MCF 10A (cell line): ENCODE measurements at regions not wholly inside any gene's neighbourhood (a gene's known extent, or its start where the extent isn't known, plus 50 kb on each side); places are given as distances from the start of the nearest gene placed in this dataset.

Source experiments
- BruUV-seq: library from RNA; stranded (reverse); fragments of 400-500 nt; replicated peaks from 2 replicates; lab custom pipeline; 2021; lab: Mats Ljungman, UMichigan
- CTCF ChIA-PET: fragments of 300-600 bp; sonication (Branson Sonifier 250); formaldehyde crosslinking; extraction: SDS; loops from one replicate; lab custom pipeline; 2021; ENCODE audit warnings: antibody characterized with exemption, inconsistent platforms; lab: Yijun Ruan, JAX
- POLR2A ChIA-PET: fragments of 300-600, 350-650 bp; sonication (Branson Sonifier 250); formaldehyde crosslinking; extraction: SDS; loops from one replicate; lab custom pipeline; 2020; ENCODE audit warnings: antibody characterized with exemption, inconsistent platforms; lab: Yijun Ruan, JAX
- DNase-seq: peaks from one replicate; pipeline ENCODE4 v3.0.0-alpha.2; 2018; ENCODE audit not compliant: unreplicated experiment
- H3K27ac Mint-ChIP-seq: one replicate; pipeline ENCODE4 v1.8.0; 2022; ENCODE audit warnings: mild to moderate bottlenecking, low read depth, mixed read lengths; ENCODE audit not compliant: unreplicated experiment
- H3K27me3 Mint-ChIP-seq: one replicate; pipeline ENCODE4 v1.8.0; 2022; ENCODE audit warnings: mixed read lengths; ENCODE audit not compliant: insufficient read depth, unreplicated experiment
- H3K36me3 Mint-ChIP-seq: one replicate; pipeline ENCODE4 v1.8.0; 2022; ENCODE audit warnings: mild to moderate bottlenecking, moderate library complexity, mixed read lengths; ENCODE audit not compliant: insufficient read depth, unreplicated experiment
- H3K4me1 Mint-ChIP-seq: one replicate; pipeline ENCODE4 v1.8.0; 2022; ENCODE audit warnings: mixed read lengths; ENCODE audit not compliant: insufficient read depth, unreplicated experiment
- H3K4me3 Mint-ChIP-seq: one replicate; pipeline ENCODE4 v1.8.0; 2022; ENCODE audit warnings: mild to moderate bottlenecking, moderate library complexity, mixed read lengths; ENCODE audit not compliant: unreplicated experiment
- H3K9me3 Mint-ChIP-seq: one replicate; pipeline ENCODE4 v1.8.0; 2022; ENCODE audit warnings: mixed read lengths; ENCODE audit not compliant: unreplicated experiment
- CTCF ChIP-seq: fragments of 200-600 bp; IDR thresholded peaks from one replicate; pipeline ENCODE4 v1.8.0; 2022; ENCODE audit warnings: antibody characterized with exemption, mild to moderate bottlenecking; ENCODE audit not compliant: unreplicated experiment
- intact Hi-C: fragments of 100-400 bp; cut with micrococcal nuclease; formaldehyde crosslinking; loops from 2 replicates; pipeline ENCODE4 v1.14.1; 2022

- no peak overlapping the region for H3K4me3 Mint-ChIP-seq
- ChIA-PET POLR2A (no interaction called here), CTCF (interaction anchor here (0.6 kb wide), 1 partner anchor 21 kb away, joined by 3 read pairs; no protein-coding TSS in a partner anchor)
- H3K9me3 Mint-ChIP-seq, result no peaks in the 10 kb centered on the region
- no peak overlapping the region for H3K27ac Mint-ChIP-seq
- no peaks in the 10 kb centered on the region for H3K27me3 Mint-ChIP-seq
- no peak for TF ChIP-seq CTCF
- no peaks in the 10 kb centered on the region for H3K36me3 Mint-ChIP-seq
- peaks cover 11% of the 10 kb centered on the region for H3K4me1 Mint-ChIP-seq
- no peak for DNase-seq
- no TSS peak for BruUV-seq
- intact Hi-C loops, result no loop called here
These were observed 204.0 kb upstream of the STARD13 start for GRCh38 chr13:33489563-33489962.

GRCh38 chr13:33490461-33491327 lies 205.1 kb upstream of the STARD13 start:
- CTCF ChIA-PET, result no interaction called here
- intact Hi-C loops, result no loop called here
- H3K27ac Mint-ChIP-seq, result no peak overlapping the region
- no peak for DNase-seq
- no peaks in the 10 kb centered on the region for H3K9me3 Mint-ChIP-seq
- no peaks in the 10 kb centered on the region for H3K36me3 Mint-ChIP-seq
- no peaks in the 10 kb centered on the region for H3K27me3 Mint-ChIP-seq
- no TSS peak for BruUV-seq
- POLR2A ChIA-PET, result no interaction called here
- no peak for TF ChIP-seq CTCF
- H3K4me1 Mint-ChIP-seq, result peaks cover 18% of the 10 kb centered on the region
- H3K4me3 Mint-ChIP-seq, result no peak overlapping the region

- H3K36me3 Mint-ChIP-seq, result no peaks in the 10 kb centered on the region
- ChIA-PET CTCF (interaction anchor here (0.5 to 0.6 kb wide), 3 partner anchors 20 to 293 kb away, joined by 3 read pairs; no protein-coding TSS in a partner anchor), POLR2A (interaction anchor here (1.6 kb wide), 1 partner anchor 208 kb away, joined by 3 read pairs; the partner anchor contains the start of gene STARD13)
- H3K4me3 Mint-ChIP-seq, result no peak overlapping the region
- no peaks in the 10 kb centered on the region for H3K9me3 Mint-ChIP-seq
- H3K27ac Mint-ChIP-seq, result no peak overlapping the region
- H3K27me3 Mint-ChIP-seq, result no peaks in the 10 kb centered on the region
- peaks cover 21% of the 10 kb centered on the region for H3K4me1 Mint-ChIP-seq
- intact Hi-C loops, result no loop called here
- DNase-seq, result no peak
- no TSS peak for BruUV-seq
- no peak for TF ChIP-seq CTCF
These were observed 208.3 kb upstream of the STARD13 start for GRCh38 chr13:33493672-33494365.

GRCh38 chr13:33494596-33495204 lies 209.1 kb upstream of the STARD13 start:
- Mint-ChIP-seq H3K9me3 (no peaks in the 10 kb centered on the region), H3K27ac (peak overlapping the region; percentile 63), H3K4me3 (no peak overlapping the region), H3K36me3 (no peaks in the 10 kb centered on the region), H3K4me1 (peaks cover 21% of the 10 kb centered on the region), H3K27me3 (no peaks in the 10 kb centered on the region)
- POLR2A ChIA-PET, result interaction anchor here (1.6 kb wide), 1 partner anchor 209 kb away, joined by 3 read pairs; the partner anchor contains the start of gene STARD13
- peak; percentile 80 for DNase-seq
- no peak for TF ChIP-seq CTCF
- no TSS peak for BruUV-seq
- intact Hi-C loops, result no loop called here
- CTCF ChIA-PET, result no interaction called here
